WTC11 (cell line): ENCODE measurements at regions not wholly inside any gene's neighbourhood (a gene's known extent, or its start where the extent isn't known, plus 50 kb on each side); places are given as distances from the start of the nearest gene placed in this dataset.

ENCODE experiments used
- ATAC-seq: fragments of 200-7000 bp; cut with Tn5 transposase; 2 replicates; pipeline ENCODE4 v1.10.0; 2021; ENCODE audit warnings: mild to moderate bottlenecking, moderate library complexity
- CTCF ChIA-PET: fragments of 300-600 bp; sonication (Branson Sonifier 250); formaldehyde crosslinking; loops from one replicate; lab custom pipeline; 2021; ENCODE audit warnings: antibody characterized with exemption; lab: Charles Lee
- POLR2A ChIA-PET: fragments of 350-600 bp; sonication (Branson Sonifier 250); formaldehyde crosslinking; loops from one replicate; lab custom pipeline; 2021; ENCODE audit warnings: antibody characterized with exemption; lab: Charles Lee
- DNase-seq: peaks from one replicate; pipeline ENCODE4 v3.0.0; 2021; ENCODE audit warnings: low spot score
- H3K27ac Mint-ChIP-seq: 2 replicates; pipeline ENCODE4 v1.8.0; 2021; ENCODE audit warnings: mixed read lengths
- H3K27me3 Mint-ChIP-seq: 2 replicates; pipeline ENCODE4 v1.8.0; 2021; ENCODE audit warnings: low read depth, mild to moderate bottlenecking, moderate library complexity, mixed read lengths
- H3K36me3 Mint-ChIP-seq: 2 replicates; pipeline ENCODE4 v1.8.0; 2021; ENCODE audit warnings: mixed read lengths
- H3K4me1 Mint-ChIP-seq: 2 replicates; pipeline ENCODE4 v1.8.0; 2022; ENCODE audit warnings: mixed read lengths
- H3K4me3 Mint-ChIP-seq: 2 replicates; pipeline ENCODE4 v1.8.0; 2021; ENCODE audit warnings: mild to moderate bottlenecking, moderate library complexity, mixed read lengths
- H3K9me3 Mint-ChIP-seq: 2 replicates; pipeline ENCODE4 v1.8.0; 2021; ENCODE audit warnings: mixed read lengths
- CTCF ChIP-seq: fragments of 200-600 bp; IDR thresholded peaks from 2 replicates; pipeline ENCODE4 v1.8.0; 2022; ENCODE audit warnings: antibody characterized with exemption
- ESRRA ChIP-seq: sonication (generic); formaldehyde crosslinking; IDR thresholded peaks from 2 replicates; pipeline ENCODE4 v1.8.1; 2022; ENCODE audit warnings: mild to moderate bottlenecking, missing genetic modification reagents, borderline replicate concordance
- ETV6 ChIP-seq: sonication (generic); formaldehyde crosslinking; IDR thresholded peaks from 2 replicates; pipeline ENCODE4 v1.8.1; 2022; ENCODE audit warnings: mild to moderate bottlenecking, missing genetic modification reagents
- GABPB1 ChIP-seq: sonication (generic); formaldehyde crosslinking; IDR thresholded peaks from 2 replicates; pipeline ENCODE4 v1.8.1; 2023; ENCODE audit warnings: mild to moderate bottlenecking, missing genetic modification reagents
- GRHL2 ChIP-seq: fragments of 250-450 bp; sonication (Bioruptor Pico); IDR thresholded peaks from 2 replicates; pipeline ENCODE4 v1.8.0; 2022; ENCODE audit warnings: mild to moderate bottlenecking, moderate library complexity; ENCODE audit not compliant: insufficient replicate concordance, severe bottlenecking
- HMGXB4 ChIP-seq: sonication (generic); formaldehyde crosslinking; IDR thresholded peaks from 2 replicates; pipeline ENCODE4 v1.8.1; 2023; ENCODE audit warnings: mild to moderate bottlenecking, moderate library complexity, missing genetic modification reagents
- KAT7 ChIP-seq: sonication (generic); formaldehyde crosslinking; IDR thresholded peaks from 2 replicates; pipeline ENCODE4 v1.8.1; 2023; ENCODE audit warnings: missing genetic modification reagents, mild to moderate bottlenecking, borderline replicate concordance
- MLX ChIP-seq: sonication (generic); formaldehyde crosslinking; IDR thresholded peaks from 2 replicates; pipeline ENCODE4 v1.8.1; 2023; ENCODE audit warnings: mild to moderate bottlenecking, missing genetic modification reagents, moderate library complexity
- MXD4 ChIP-seq: fragments of 250-450 bp; sonication (Bioruptor Pico); IDR thresholded peaks from 2 replicates; pipeline ENCODE4 v1.8.0; 2021; ENCODE audit warnings: mild to moderate bottlenecking, moderate library complexity, borderline replicate concordance
- MYBL2 ChIP-seq: sonication (generic); formaldehyde crosslinking; IDR thresholded peaks from 2 replicates; pipeline ENCODE4 v1.8.1; 2023; ENCODE audit warnings: mild to moderate bottlenecking, moderate library complexity, missing genetic modification reagents
- NFE2L1 ChIP-seq: sonication (generic); formaldehyde crosslinking; IDR thresholded peaks from 2 replicates; pipeline ENCODE4 v1.8.1; 2023; ENCODE audit warnings: missing genetic modification reagents
- SOX15 ChIP-seq: fragments of 250-450 bp; sonication (Bioruptor Pico); IDR thresholded peaks from 2 replicates; pipeline ENCODE4 v1.9.0; 2021; ENCODE audit warnings: mild to moderate bottlenecking
- ZBTB43 ChIP-seq: sonication (generic); formaldehyde crosslinking; IDR thresholded peaks from 2 replicates; pipeline ENCODE4 v1.8.1; 2023; ENCODE audit warnings: mild to moderate bottlenecking, missing genetic modification reagents
- ZMAT4 ChIP-seq: fragments of 250-450 bp; sonication (Bioruptor Pico); IDR thresholded peaks from 2 replicates; pipeline ENCODE4 v1.9.0; 2021; ENCODE audit warnings: mild to moderate bottlenecking
- ZNF138 ChIP-seq: sonication (generic); formaldehyde crosslinking; conservative IDR thresholded peaks from 2 replicates; pipeline ENCODE4 v1.8.1; 2022; ENCODE audit warnings: mild to moderate bottlenecking, moderate library complexity, missing genetic modification reagents
- ZNF281 ChIP-seq: sonication (generic); formaldehyde crosslinking; IDR thresholded peaks from 2 replicates; pipeline ENCODE4 v1.8.0; 2023; ENCODE audit warnings: mild to moderate bottlenecking, missing genetic modification reagents
- ZNF423 ChIP-seq: fragments of 250-450 bp; sonication (Bioruptor Pico); IDR thresholded peaks from 2 replicates; pipeline ENCODE4 v2.1.2; 2022; ENCODE audit warnings: mild to moderate bottlenecking, moderate library complexity
- ZNF512 ChIP-seq: sonication (generic); formaldehyde crosslinking; IDR thresholded peaks from 2 replicates; pipeline ENCODE4 v1.8.1; 2022; ENCODE audit warnings: missing genetic modification reagents, borderline replicate concordance

- TF ChIP-seq GABPB1 (CRISPR knock-in tag) (no peak), ESRRA (CRISPR knock-in tag) (no peak), ETV6 (CRISPR knock-in tag) (no peak), GRHL2 (CRISPR knock-in tag) (no peak), ZNF423 (CRISPR knock-in tag) (no peak), NFE2L1 (CRISPR knock-in tag) (no peak), SOX15 (no peak), ZBTB43 (CRISPR knock-in tag) (no peak), ZNF138 (CRISPR knock-in tag) (no peak), ZNF512 (no peak), MYBL2 (CRISPR knock-in tag) (no peak), ZMAT4 (CRISPR knock-in tag) (no peak), MXD4 (CRISPR knock-in tag) (no peak), CTCF (no peak), HMGXB4 (CRISPR knock-in tag) (no peak), MLX (CRISPR knock-in tag) (no peak), ZNF281 (CRISPR knock-in tag) (no peak), KAT7 (no peak)
- TF ChIP-seq, all 79 proteins: peak for 0
- H3K4me1 Mint-ChIP-seq = peaks cover 4% of the 10 kb centered on the region; the same call in 1 of the 2 replicates
- no peaks in the 10 kb centered on the region for H3K9me3 Mint-ChIP-seq
- H3K4me3 Mint-ChIP-seq = no peak overlapping the region
- no peaks in the 10 kb centered on the region for H3K27me3 Mint-ChIP-seq
- H3K36me3 Mint-ChIP-seq = no peaks in the 10 kb centered on the region
- no peak overlapping the region for H3K27ac Mint-ChIP-seq
- POLR2A ChIA-PET = no interaction called here
- no peak for ATAC-seq
- CTCF ChIA-PET = no interaction called here
- DNase-seq = no peak
Observed at GRCh38 chr3:166283840-166284239, 446.6 kb upstream of the BCHE start.
